ENCODE measurements at regions not wholly inside any gene's neighbourhood (a gene's known extent, or its start where the extent isn't known, plus 50 kb on each side); places are given as distances from the start of the nearest gene placed in this dataset.

- no peak for TF ChIP-seq GATA2 (IDR thresholded peaks at IDR 0.05; ENCODE audit: low read depth, low read length)
- no peak for TF ChIP-seq GATA3 (IDR thresholded peaks at IDR 0.05; ENCODE audit: low read depth, low read length)
Observed at GRCh38 chr9:90958328-90958727, 156.7 kb downstream of the SYK start.

All from SH-SY5Y (cell line).